A673 (cell line): ENCODE measurements at regions not wholly inside any gene's neighbourhood (a gene's known extent, or its start where the extent isn't known, plus 50 kb on each side); places are given as distances from the start of the nearest gene placed in this dataset.

ENCODE experiments used
- BruUV-seq: library from RNA; stranded (reverse); fragments of 400-500 nt; replicated peaks from 2 replicates; lab custom pipeline; 2021; lab: Mats Ljungman, UMichigan
- CTCF ChIA-PET: fragments of 300-600 bp; sonication (Branson Sonifier 250); formaldehyde crosslinking; loops from one replicate; lab custom pipeline; 2022; ENCODE audit warnings: antibody characterized with exemption; lab: Charles Lee
- POLR2A ChIA-PET: fragments of 300-600 bp; sonication (Branson Sonifier 250); formaldehyde crosslinking; loops from one replicate; lab custom pipeline; 2022; ENCODE audit warnings: antibody characterized with exemption; ENCODE audit not compliant: low non-redundant PET; lab: Charles Lee
- DNase-seq: peaks from one replicate; pipeline ENCODE4 v3.0.0-alpha.2; 2015; ENCODE audit warnings: low spot score
- H3K27ac ChIP-seq: fragments of 200-600 bp; sonication (generic); 2 replicates; pipeline ENCODE4 v1.5.1; 2016; ENCODE audit warnings: mixed run types, low read depth, mild to moderate bottlenecking, mixed read lengths, antibody characterized with exemption, low read length; ENCODE audit not compliant: poor library complexity, severe bottlenecking
- H3K27me3 ChIP-seq: fragments of 200-600 bp; sonication (generic); replicated peaks from 2 replicates; pipeline ENCODE4 v1.6.1; 2017; ENCODE audit warnings: mixed run types, low read depth, mild to moderate bottlenecking, mixed read lengths, antibody characterized with exemption, low read length; ENCODE audit not compliant: insufficient read depth, poor library complexity
- H3K36me3 ChIP-seq: fragments of 200-600 bp; sonication (generic); 2 replicates; pipeline ENCODE4 v1.6.1; 2016; ENCODE audit warnings: mixed run types, mild to moderate bottlenecking, mixed read lengths, antibody characterized with exemption, low read length; ENCODE audit not compliant: insufficient read depth, poor library complexity, severe bottlenecking
- H3K4me1 ChIP-seq: fragments of 200-600 bp; sonication (generic); 2 replicates; pipeline ENCODE4 v1.6.1; 2017; ENCODE audit warnings: mixed run types, mild to moderate bottlenecking, mixed read lengths, antibody characterized with exemption, low read length; ENCODE audit not compliant: insufficient read depth, poor library complexity, severe bottlenecking
- H3K4me3 ChIP-seq: fragments of 200-600 bp; sonication (generic); 2 replicates; pipeline ENCODE4 v1.5.1; 2016; ENCODE audit warnings: low read depth, mixed run types, mild to moderate bottlenecking, mixed read lengths, low read length; ENCODE audit not compliant: poor library complexity, severe bottlenecking
- H3K9me3 ChIP-seq: fragments of 200-600 bp; sonication (generic); 2 replicates; pipeline ENCODE4 v1.6.1; 2016; ENCODE audit warnings: mixed run types, low read depth, mild to moderate bottlenecking, mixed read lengths, antibody characterized with exemption, low read length; ENCODE audit not compliant: poor library complexity, severe bottlenecking
- EZH2 ChIP-seq: fragments of 200-600 bp; sonication (generic); IDR thresholded peaks from 2 replicates; pipeline ENCODE4 v1.6.1; 2017; ENCODE audit warnings: borderline replicate concordance, low read depth, mild to moderate bottlenecking, mixed read lengths, antibody characterized with exemption, low read length; ENCODE audit not compliant: poor library complexity, severe bottlenecking
- intact Hi-C: fragments of 100-400 bp; cut with micrococcal nuclease; formaldehyde crosslinking; loops from one replicate; pipeline ENCODE4 v1.10.0; 2022; ENCODE audit not compliant: unreplicated experiment
- TF ChIP-seq, protein P1 (sequence below): fragments of 300-800, 200-600 bp; sonication (generic); conservative IDR thresholded peaks from 2 replicates; pipeline ENCODE4 v1.5.1; 2017; ENCODE audit warnings: low read depth, mild to moderate bottlenecking, antibody characterized with exemption, low read length, moderate library complexity, mixed read lengths

DNA sequence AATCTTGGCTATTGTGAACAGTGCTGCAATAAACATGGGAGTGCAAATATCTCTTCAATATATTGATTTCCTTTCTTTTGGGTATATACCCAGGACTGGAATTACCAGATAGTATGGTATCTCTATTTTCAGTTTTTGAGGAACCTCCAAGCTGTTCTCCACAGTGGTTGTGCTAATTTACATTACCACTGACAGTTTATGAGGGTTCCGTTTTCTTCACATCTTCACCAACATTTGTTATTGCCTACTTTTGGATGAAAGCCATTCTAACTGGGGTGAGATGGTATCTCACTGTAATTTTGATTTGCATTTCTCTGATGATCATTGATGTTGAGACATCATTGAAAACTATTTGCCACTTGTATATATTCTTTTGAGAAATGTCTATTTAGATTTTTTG, 79.6 kb upstream of the ZNF827 start:
- no peak overlapping the region for H3K4me3 ChIP-seq
- no peak for DNase-seq
- H3K4me1 ChIP-seq = no peaks in the 10 kb centered on the region
- H3K27me3 ChIP-seq = no peaks in the 10 kb centered on the region
- no peak overlapping the region for H3K27ac ChIP-seq
- no TSS peak for BruUV-seq
- TF ChIP-seq, protein P1, sequence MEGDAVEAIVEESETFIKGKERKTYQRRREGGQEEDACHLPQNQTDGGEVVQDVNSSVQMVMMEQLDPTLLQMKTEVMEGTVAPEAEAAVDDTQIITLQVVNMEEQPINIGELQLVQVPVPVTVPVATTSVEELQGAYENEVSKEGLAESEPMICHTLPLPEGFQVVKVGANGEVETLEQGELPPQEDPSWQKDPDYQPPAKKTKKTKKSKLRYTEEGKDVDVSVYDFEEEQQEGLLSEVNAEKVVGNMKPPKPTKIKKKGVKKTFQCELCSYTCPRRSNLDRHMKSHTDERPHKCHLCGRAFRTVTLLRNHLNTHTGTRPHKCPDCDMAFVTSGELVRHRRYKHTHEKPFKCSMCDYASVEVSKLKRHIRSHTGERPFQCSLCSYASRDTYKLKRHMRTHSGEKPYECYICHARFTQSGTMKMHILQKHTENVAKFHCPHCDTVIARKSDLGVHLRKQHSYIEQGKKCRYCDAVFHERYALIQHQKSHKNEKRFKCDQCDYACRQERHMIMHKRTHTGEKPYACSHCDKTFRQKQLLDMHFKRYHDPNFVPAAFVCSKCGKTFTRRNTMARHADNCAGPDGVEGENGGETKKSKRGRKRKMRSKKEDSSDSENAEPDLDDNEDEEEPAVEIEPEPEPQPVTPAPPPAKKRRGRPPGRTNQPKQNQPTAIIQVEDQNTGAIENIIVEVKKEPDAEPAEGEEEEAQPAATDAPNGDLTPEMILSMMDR = no peak
- no peak for TF ChIP-seq EZH2
- ChIA-PET POLR2A (no interaction called here), CTCF (no interaction called here)
- no peaks in the 10 kb centered on the region for H3K36me3 ChIP-seq
- no peaks in the 10 kb centered on the region for H3K9me3 ChIP-seq
- intact Hi-C loops = no loop called here

DNA sequence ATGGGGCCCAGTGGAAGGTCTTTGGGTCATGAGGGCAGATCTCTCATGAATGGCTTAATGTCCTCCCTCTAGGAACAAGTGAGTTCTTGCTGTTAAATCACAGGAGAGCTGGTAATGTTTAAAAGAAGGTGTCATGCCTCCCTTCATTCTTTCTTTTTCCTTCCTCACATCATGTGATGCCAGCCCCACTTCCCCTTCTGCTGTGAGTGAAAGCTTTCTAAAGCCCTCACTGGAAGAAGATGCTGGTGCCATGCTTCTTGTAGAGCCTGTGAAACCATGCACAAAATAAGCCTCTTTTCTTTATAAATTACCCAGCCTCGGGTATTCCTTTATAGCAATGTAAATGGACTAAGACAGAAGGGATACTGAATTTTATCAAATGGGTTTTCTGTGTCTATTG, 66.1 kb upstream of the ZNF827 start:
- intact Hi-C loops = no loop called here
- Histone ChIP-seq H3K27me3 (no peaks in the 10 kb centered on the region), H3K4me3 (no peak overlapping the region), H3K4me1 (no peaks in the 10 kb centered on the region), H3K36me3 (no peaks in the 10 kb centered on the region), H3K9me3 (no peaks in the 10 kb centered on the region), H3K27ac (no peak overlapping the region)
- TF ChIP-seq, protein P1 = no peak
- no peak for TF ChIP-seq EZH2
- no TSS peak for BruUV-seq
- no peak for DNase-seq
- ChIA-PET CTCF (no interaction called here), POLR2A (no interaction called here)

DNA sequence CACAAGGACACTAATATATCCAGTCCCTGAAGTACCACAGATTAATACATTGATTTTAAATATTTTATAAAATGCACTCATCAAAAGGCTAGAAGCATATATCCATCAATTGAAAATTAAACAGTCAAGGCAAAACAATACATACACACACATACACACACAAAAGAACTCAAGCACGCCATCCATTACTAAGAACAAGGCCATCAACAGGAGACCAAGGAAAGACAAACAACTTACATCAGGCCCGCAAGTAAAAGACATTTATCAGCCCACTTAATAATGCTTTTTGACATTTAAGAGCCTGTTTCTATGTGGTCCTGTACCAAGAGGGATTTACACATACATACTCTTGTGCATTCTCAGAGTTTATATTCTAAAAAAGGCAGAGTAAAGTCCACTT, 50.0 kb upstream of the ZNF827 start:
- Histone ChIP-seq H3K4me1 (no peaks in the 10 kb centered on the region), H3K27me3 (no peaks in the 10 kb centered on the region), H3K27ac (no peak overlapping the region), H3K9me3 (no peaks in the 10 kb centered on the region), H3K4me3 (no peak overlapping the region), H3K36me3 (no peaks in the 10 kb centered on the region)
- TF ChIP-seq EZH2 = no peak
- TF ChIP-seq, protein P1 = no peak
- intact Hi-C loops = no loop called here
- ChIA-PET CTCF (no interaction called here), POLR2A (no interaction called here)
- no TSS peak for BruUV-seq
- no peak for DNase-seq
